GM13977 (cell line): ENCODE measurements at regions not wholly inside any gene's neighbourhood (a gene's known extent, or its start where the extent isn't known, plus 50 kb on each side); places are given as distances from the start of the nearest gene placed in this dataset.

Source experiments
- DNase-seq: peaks from one replicate; pipeline ENCODE4 v3.0.0; 2012; ENCODE audit warnings: low spot score
- CTCF ChIP-seq: IDR thresholded peaks from 2 replicates; pipeline ENCODE4 v1.5.1; 2012; ENCODE audit warnings: mild to moderate bottlenecking, control low read depth; ENCODE audit not compliant: insufficient read depth; ENCODE audit errors: extremely low read depth, missing control alignments
- in situ Hi-C: fragments of 300-500 bp; cut with MboI; formaldehyde crosslinking; loops from one replicate; pipeline ENCODE4 v1.12.0; 2022; ENCODE audit warnings: low sequenced_read_pairs, low pct_unique_long_range_greater_than_20kb, mixed read lengths, inconsistent platforms; ENCODE audit not compliant: unreplicated experiment

GRCh38 chr6:7960848-7961247, 50.3 kb upstream of the TXNDC5 start:
- TF ChIP-seq CTCF = no peak
- DNase-seq = peak; percentile 51
- in situ Hi-C loops = no loop called here
